ENCODE measurements at regions not wholly inside any gene's neighbourhood (a gene's known extent, or its start where the extent isn't known, plus 50 kb on each side); places are given as distances from the start of the nearest gene placed in this dataset.
"Not testable (repeated sequence)": the region's sequence is repeated elsewhere in the genome, so short reads cannot be mapped to it uniquely, and the experiment has no call there.

DNA sequence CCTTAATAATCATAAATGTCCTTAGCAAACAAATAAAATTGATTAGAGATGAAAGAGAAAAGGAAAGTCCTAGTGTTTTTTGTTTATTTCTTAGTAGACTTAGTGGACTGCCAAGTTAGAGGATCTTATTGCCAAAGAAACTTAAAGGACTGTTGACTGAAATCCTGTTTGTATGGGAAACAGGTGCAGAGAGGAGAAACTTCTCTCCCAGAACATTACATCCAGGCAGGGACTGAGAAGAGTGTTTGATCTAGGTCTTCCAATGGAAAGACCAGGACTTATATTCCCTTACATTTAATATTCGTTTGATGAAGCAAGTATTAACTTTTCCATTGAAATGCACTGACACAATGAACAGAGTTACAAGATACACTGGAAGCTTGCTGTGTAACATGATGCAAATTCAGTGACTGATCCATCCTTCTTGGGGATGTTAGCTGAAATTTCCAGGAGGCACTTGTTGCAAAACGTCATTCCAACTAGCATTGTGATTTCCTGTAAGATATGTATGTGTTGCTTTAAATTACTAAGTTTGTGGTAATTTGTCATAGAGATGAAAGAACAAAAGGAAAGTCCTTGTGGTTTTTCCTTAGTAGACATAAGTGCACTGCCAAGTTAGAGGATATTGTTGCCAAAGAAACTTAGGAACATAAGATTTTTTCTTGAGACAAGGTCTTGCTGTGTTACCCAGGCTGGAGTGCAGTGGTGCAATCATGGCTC, 505.6 kb downstream of the STIM2 start:
- Mint-ChIP-seq H3K36me3 (ENCODE audit: low read depth) (no peaks in the 10 kb centered on the region), H3K27ac (no peak overlapping the region), H3K4me3 (no peak overlapping the region), H3K27me3 (ENCODE audit: insufficient read depth) (no peaks in the 10 kb centered on the region), H3K4me1 (ENCODE audit: low read depth) (no peaks in the 10 kb centered on the region), H3K9me3 (no peaks in the 10 kb centered on the region)
- intact Hi-C loops (cut with micrococcal nuclease): no loop called here
- no peak for DNase-seq (ENCODE audit: low spot score)

DNA sequence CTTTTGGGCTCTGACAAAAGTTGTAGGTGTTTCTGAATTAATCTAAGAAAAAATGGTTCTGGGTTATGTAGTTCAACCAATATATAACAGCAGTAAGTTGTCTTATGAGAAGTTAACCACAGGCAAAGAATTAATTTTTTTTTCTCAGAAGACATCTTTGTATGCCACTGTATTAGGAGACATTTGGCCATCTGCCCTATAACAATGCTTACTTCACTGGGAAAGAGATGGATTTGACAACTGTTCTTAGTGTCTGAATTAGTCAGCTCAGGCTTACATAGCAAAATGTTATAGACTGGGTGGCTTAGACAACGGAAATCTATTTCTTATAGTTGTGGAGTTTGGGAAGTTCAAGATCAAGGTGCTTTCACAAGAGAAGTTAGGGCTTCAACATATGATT, 508.1 kb downstream of the STIM2 start:
- Mint-ChIP-seq H3K4me3 (no peak overlapping the region), H3K36me3 (ENCODE audit: low read depth) (no peaks in the 10 kb centered on the region), H3K9me3 (no peaks in the 10 kb centered on the region), H3K27ac (no peak overlapping the region), H3K27me3 (ENCODE audit: insufficient read depth) (no peaks in the 10 kb centered on the region), H3K4me1 (ENCODE audit: low read depth) (no peaks in the 10 kb centered on the region)
- DNase-seq (ENCODE audit: low spot score): no peak
- intact Hi-C loops (cut with micrococcal nuclease): no loop called here

DNA sequence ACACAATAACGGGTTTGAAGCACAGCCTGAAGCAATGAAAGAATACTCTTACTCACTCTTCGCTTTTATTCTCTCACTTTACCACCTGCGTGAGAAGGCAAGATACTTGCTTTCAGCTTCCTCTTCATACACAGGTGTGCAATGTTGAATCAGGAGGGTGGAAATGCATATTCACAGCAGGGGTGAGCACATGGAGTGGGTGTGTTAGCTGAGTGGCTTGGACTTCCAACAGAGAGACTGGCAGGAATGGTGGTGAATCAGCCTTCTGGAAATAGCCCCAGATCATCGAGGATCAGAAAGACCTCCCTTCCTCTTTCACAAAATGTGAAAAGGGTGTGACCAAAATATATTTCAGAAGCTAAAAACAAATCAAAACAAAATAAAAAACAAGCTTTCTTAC, 521.2 kb downstream of the STIM2 start:
- no peak for DNase-seq (ENCODE audit: low spot score)
- intact Hi-C loops (cut with micrococcal nuclease): no loop called here
- no peaks in the 10 kb centered on the region for H3K4me1 Mint-ChIP-seq (ENCODE audit: low read depth)
- H3K36me3 Mint-ChIP-seq (ENCODE audit: low read depth): no peaks in the 10 kb centered on the region
- no peak overlapping the region for H3K4me3 Mint-ChIP-seq
- peaks cover 13% of the 10 kb centered on the region for H3K9me3 Mint-ChIP-seq
- H3K27ac Mint-ChIP-seq: no peak overlapping the region
- no peaks in the 10 kb centered on the region for H3K27me3 Mint-ChIP-seq (ENCODE audit: insufficient read depth)

DNA sequence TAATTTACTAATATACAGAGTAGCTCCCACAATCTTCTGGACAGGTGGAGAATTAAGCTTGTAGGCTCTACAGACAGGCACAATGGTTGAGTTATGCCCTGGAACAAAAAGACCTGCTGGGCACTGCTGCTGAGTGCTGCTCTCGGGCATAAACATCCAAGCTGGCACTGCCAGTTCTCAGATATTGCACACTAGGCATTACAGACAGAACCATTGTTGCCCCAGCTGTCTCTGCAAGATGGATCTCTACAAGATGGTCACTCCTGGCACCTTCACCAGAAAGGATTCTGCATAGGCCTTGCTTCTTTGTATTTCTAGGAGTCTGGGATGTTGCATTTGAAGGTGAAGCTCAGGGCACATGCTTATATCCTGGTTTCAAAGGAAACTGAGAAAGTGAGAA, 527.1 kb downstream of the STIM2 start:
- Mint-ChIP-seq H3K27me3 (ENCODE audit: insufficient read depth) (no peaks in the 10 kb centered on the region), H3K4me1 (ENCODE audit: low read depth) (no peaks in the 10 kb centered on the region), H3K36me3 (ENCODE audit: low read depth) (no peaks in the 10 kb centered on the region), H3K4me3 (no peak overlapping the region), H3K9me3 (peaks cover 9% of the 10 kb centered on the region), H3K27ac (no peak overlapping the region)
- intact Hi-C loops (cut with micrococcal nuclease): no loop called here
- DNase-seq (ENCODE audit: low spot score): no peak

DNA sequence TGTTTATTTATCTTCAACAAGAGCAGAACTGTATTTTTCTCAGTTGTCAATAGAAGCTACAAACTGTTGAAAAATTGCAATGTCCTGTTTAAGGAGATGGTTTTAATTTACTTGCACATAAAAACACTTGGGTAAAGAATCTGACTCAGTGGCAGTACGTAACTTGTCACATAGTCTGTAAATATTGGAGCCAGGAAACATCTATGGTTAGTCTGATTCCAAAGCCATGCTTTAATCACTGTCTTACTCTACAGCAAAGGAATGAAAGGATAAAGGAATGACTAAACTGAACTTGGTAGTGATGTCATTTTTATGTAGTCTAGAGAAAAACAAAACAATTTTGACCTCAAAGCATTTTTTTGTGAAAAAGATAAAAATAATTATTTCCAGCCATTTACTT, 537.2 kb downstream of the STIM2 start:
- no peaks in the 10 kb centered on the region for H3K9me3 Mint-ChIP-seq
- no peaks in the 10 kb centered on the region for H3K36me3 Mint-ChIP-seq (ENCODE audit: low read depth)
- H3K27me3 Mint-ChIP-seq (ENCODE audit: insufficient read depth): no peaks in the 10 kb centered on the region
- H3K4me3 Mint-ChIP-seq: no peak overlapping the region
- H3K4me1 Mint-ChIP-seq (ENCODE audit: low read depth): no peaks in the 10 kb centered on the region
- no peak overlapping the region for H3K27ac Mint-ChIP-seq
- no peak for DNase-seq (ENCODE audit: low spot score)
- intact Hi-C loops (cut with micrococcal nuclease): no loop called here

DNA sequence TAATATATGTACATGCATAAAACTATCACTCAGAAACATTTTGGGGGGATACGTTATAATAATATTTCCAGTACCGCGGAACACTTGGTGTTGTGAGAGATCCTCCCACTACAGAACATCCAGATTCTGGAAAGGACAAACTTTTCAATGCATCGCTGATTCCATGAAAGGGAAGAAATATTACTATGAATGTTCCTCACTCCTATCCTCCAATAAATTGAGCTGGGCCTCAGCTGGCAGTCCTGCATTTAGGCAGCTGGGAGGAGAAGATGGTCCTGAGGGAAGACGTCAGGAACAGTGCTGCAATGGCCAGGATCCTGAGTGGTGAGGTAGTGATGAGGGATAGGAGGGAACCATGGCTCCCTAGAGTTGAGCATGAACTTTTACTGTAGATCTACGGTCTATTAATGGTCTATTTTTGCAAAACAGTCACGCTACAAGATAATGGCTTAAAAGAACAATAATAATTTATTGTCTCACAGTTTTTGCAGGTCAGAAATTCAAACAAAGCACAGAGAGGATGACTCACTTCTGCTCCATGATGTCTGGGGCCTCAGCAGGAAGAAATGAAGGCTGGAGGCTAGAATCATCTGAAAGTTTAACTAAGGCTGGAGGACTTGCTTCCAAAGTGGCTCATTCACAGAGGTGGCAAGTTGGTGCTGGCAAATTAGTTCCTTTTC, 538.1 kb downstream of the STIM2 start:
- intact Hi-C loops (cut with micrococcal nuclease): no loop called here
- Mint-ChIP-seq H3K27me3 (ENCODE audit: insufficient read depth) (no peaks in the 10 kb centered on the region), H3K4me1 (ENCODE audit: low read depth) (no peaks in the 10 kb centered on the region), H3K4me3 (no peak overlapping the region), H3K36me3 (ENCODE audit: low read depth) (no peaks in the 10 kb centered on the region), H3K9me3 (no peaks in the 10 kb centered on the region), H3K27ac (no peak overlapping the region)
- no peak for DNase-seq (ENCODE audit: low spot score)

DNA sequence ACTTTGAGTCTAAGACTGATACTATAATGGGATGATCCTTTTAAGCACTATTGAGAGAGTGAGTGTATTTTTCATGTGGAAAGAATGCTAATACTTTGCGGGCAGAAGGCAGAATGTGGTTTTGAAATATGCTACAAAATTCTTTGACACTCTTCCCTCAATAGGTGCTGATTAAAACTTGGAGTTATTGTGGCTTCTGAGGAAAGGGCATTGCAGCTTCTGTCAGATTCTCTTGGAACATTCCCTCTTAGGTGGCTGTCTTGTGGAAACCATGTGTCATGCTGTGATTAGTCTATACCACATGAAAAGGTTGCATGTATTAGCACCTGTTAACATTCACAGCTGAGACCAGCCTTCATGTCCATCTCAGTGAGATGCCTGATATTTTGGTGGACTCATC, 547.0 kb downstream of the STIM2 start:
- no peak for DNase-seq (ENCODE audit: low spot score)
- intact Hi-C loops (cut with micrococcal nuclease): no loop called here

DNA sequence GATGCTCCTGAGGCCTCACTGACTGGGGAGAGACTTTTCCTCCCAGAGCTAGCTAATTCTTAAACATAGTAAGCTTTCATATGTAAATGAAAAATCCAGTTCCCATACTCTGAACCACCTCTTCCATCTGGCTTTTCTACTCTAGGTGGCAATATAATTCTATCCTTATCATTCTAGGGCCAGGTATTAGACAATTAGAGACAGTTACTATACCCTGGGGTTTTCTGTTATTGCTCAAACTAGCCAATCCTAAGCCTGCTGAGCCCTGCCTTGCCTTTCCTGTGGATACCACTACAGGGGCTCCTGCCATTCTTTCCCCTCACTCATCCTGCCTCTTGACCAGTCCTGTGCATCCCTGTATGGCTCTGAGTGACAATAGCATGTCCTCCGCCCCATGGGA, 552.0 kb downstream of the STIM2 start:
- Mint-ChIP-seq H3K9me3 (peaks cover 8% of the 10 kb centered on the region), H3K27me3 (ENCODE audit: insufficient read depth) (peaks cover 2% of the 10 kb centered on the region), H3K36me3 (ENCODE audit: low read depth) (no peaks in the 10 kb centered on the region), H3K4me1 (ENCODE audit: low read depth) (no peaks in the 10 kb centered on the region), H3K4me3 (no peak overlapping the region), H3K27ac (no peak overlapping the region)
- no peak for DNase-seq (ENCODE audit: low spot score)
- intact Hi-C loops (cut with micrococcal nuclease): no loop called here

More for the DNA sequence above, 547.0 kb downstream of the STIM2 start:
- H3K4me3 Mint-ChIP-seq: no peak overlapping the region
- no peak overlapping the region for H3K27ac Mint-ChIP-seq
- peaks cover 21% of the 10 kb centered on the region for H3K9me3 Mint-ChIP-seq
- H3K4me1 Mint-ChIP-seq (ENCODE audit: low read depth): no peaks in the 10 kb centered on the region
- peaks cover 2% of the 10 kb centered on the region for H3K27me3 Mint-ChIP-seq (ENCODE audit: insufficient read depth)
- H3K36me3 Mint-ChIP-seq (ENCODE audit: low read depth): no peaks in the 10 kb centered on the region

DNA sequence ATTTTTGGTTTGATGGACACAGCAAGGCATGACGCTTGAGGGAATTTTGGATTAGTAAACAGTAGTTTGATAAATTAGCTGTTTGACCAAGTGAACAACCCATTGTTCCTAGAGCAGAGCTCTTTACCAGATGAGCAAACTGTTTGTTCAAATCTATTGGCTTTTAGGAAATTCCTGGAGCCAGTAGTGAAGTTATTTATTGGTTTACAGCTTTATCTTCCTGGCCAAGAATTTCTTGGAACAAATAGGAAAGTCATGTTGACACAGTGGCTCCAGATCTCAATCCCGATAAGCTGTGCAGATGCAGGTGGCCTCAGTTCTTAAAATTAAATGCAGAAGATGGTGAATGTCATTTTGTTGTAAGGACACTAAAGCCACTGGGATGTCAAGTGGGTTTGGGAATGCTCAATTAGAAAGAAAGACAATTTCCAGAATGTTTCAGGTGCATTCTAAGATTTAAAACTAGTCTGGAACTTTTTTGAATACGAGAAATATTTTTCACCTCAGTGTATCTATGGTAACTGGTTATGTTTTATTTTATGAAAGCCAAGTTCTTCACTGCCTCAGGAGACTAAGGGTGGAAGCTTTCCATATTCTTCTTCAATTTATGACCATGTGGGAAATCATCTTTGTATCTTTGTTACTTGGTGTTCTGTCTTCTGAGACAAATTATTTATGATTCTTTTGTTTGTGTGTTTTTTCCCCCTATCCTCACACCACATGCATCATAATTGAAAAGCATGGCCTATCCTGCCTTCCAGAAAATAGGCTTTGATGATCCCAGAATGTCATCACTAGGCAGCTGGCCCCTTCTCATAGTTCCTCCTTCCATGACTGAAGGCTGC, 554.5 kb downstream of the STIM2 start:
- no peaks in the 10 kb centered on the region for H3K4me1 Mint-ChIP-seq (ENCODE audit: low read depth)
- no peak for DNase-seq (ENCODE audit: low spot score)
- H3K36me3 Mint-ChIP-seq (ENCODE audit: low read depth): no peaks in the 10 kb centered on the region
- H3K27me3 Mint-ChIP-seq (ENCODE audit: insufficient read depth): peaks cover 2% of the 10 kb centered on the region
- H3K4me3 Mint-ChIP-seq: no peak overlapping the region
- intact Hi-C loops (cut with micrococcal nuclease): no loop called here
- no peak overlapping the region for H3K27ac Mint-ChIP-seq
- peaks cover 8% of the 10 kb centered on the region for H3K9me3 Mint-ChIP-seq

DNA sequence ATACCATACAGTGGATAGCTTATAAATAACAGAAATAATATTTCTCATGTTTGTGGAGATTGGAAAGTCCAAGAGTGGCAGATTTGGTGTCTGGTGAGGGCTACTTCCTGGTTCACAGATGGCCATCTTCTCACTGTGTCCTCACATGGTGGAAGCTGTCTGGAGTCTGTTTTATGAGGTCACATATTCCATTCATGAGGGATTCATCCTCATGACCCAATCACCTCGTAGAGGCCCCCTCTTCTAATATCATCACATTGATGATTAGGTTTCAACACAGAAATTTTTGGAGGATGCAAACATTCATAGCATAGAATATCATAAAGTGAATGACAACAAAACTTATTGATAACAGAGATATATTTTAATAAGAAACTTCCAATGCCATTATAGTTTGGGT, 568.0 kb downstream of the STIM2 start:
- peaks cover 5% of the 10 kb centered on the region for H3K9me3 Mint-ChIP-seq
- no peak overlapping the region for H3K27ac Mint-ChIP-seq
- H3K4me3 Mint-ChIP-seq: no peak overlapping the region
- no peaks in the 10 kb centered on the region for H3K4me1 Mint-ChIP-seq (ENCODE audit: low read depth)
- H3K27me3 Mint-ChIP-seq (ENCODE audit: insufficient read depth): no peaks in the 10 kb centered on the region
- DNase-seq (ENCODE audit: low spot score): no peak
- H3K36me3 Mint-ChIP-seq (ENCODE audit: low read depth): no peaks in the 10 kb centered on the region
- intact Hi-C loops (cut with micrococcal nuclease): no loop called here

DNA sequence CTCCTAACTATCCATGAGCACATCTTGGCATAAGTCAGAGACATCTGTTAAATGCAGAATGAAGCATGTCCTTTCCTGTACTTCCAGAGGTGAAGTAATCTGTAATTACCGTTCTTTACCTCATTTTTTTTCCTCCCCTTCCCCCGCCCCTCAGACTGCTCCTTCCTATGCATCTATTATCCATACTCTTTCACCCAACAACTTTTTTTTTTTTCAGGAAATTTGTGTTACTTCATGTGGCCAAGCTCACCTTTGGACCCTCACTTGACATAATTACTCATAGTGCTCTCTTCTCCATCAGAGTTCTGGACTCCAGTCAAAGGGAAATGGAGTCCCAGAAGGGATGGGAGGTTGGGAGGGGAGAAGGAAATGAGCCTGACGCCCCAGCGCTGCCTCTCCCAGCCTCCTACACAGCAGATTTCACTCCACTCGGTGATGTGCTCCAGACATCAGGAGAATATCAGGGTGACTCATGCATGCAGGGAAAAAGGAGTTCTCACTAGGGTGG, 568.8 kb downstream of the STIM2 start:
- no peak for DNase-seq (ENCODE audit: low spot score)
- H3K27ac Mint-ChIP-seq: no peak overlapping the region
- no peak overlapping the region for H3K4me3 Mint-ChIP-seq
- H3K9me3 Mint-ChIP-seq: peaks cover 8% of the 10 kb centered on the region
- no peaks in the 10 kb centered on the region for H3K4me1 Mint-ChIP-seq (ENCODE audit: low read depth)
- no peaks in the 10 kb centered on the region for H3K36me3 Mint-ChIP-seq (ENCODE audit: low read depth)
- intact Hi-C loops (cut with micrococcal nuclease): no loop called here
- no peaks in the 10 kb centered on the region for H3K27me3 Mint-ChIP-seq (ENCODE audit: insufficient read depth)

DNA sequence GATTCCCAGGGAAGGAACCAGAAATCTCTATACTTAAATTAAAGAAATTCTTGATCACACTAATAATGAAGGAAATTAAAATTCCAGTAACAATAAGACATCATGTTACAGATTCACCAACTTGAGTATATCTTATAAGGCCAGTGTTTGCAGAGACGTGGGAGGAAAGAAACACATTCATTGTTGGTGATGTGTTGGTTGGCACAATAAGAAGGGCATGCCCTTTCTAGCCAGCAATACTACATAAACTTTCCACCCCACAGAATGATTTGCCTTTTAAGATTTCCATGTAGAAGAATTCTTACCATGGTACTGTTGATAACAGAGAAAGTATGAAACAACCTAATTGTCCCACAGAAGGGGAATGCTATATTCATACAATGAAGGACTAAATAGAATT, 581.5 kb downstream of the STIM2 start:
- Mint-ChIP-seq H3K4me3 (no peak overlapping the region), H3K36me3 (ENCODE audit: low read depth) (no peaks in the 10 kb centered on the region), H3K27ac (no peak overlapping the region), H3K27me3 (ENCODE audit: insufficient read depth) (no peaks in the 10 kb centered on the region), H3K9me3 (no peaks in the 10 kb centered on the region), H3K4me1 (ENCODE audit: low read depth) (no peaks in the 10 kb centered on the region)
- intact Hi-C loops (cut with micrococcal nuclease): no loop called here
- no peak for DNase-seq (ENCODE audit: low spot score)

DNA sequence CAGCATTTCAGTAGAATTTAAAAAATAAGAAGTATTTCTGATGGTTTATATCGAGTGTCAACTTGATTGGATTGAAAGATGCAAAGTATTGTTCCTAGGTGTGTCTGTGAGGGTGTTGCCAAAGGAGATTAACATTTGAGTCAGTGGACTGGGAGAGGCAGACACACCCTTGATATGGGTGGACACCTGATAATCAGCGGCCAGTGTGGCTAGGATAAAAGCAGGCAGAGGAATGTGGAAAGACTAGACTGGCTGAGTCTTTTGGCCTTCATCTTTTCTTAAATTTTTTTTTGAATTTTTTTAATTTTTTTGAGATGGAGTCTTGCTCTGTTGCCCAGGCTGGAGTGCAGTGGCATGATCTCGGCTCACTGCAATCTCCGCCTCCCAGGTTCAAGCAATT, 582.0 kb downstream of the STIM2 start:
- H3K9me3 Mint-ChIP-seq; H3K27ac Mint-ChIP-seq; H3K4me1 Mint-ChIP-seq (ENCODE audit: low read depth); H3K36me3 Mint-ChIP-seq (ENCODE audit: low read depth); DNase-seq (ENCODE audit: low spot score); intact Hi-C loops (cut with micrococcal nuclease); H3K27me3 Mint-ChIP-seq (ENCODE audit: insufficient read depth); H3K4me3 Mint-ChIP-seq: not testable (repeated sequence)
